HepG2 (cell line): ENCODE measurements at regions not wholly inside any gene's neighbourhood (a gene's known extent, or its start where the extent isn't known, plus 50 kb on each side); places are given as distances from the start of the nearest gene placed in this dataset.
A peak's percentile ranks its signal among the peaks of the same experiment; 100 is the strongest.
"Not testable (repeated sequence)": the region's sequence is repeated elsewhere in the genome, so short reads cannot be mapped to it uniquely, and the experiment has no call there.

ENCODE experiments used
- ATAC-seq: fragments of 200-7000 bp; cut with Tn5 transposase; 3 replicates; pipeline ENCODE4 v1.9.1; 2020; ENCODE audit warnings: mild to moderate bottlenecking, moderate library complexity
- BruUV-seq: library from RNA; stranded (reverse); fragments of 400-500 nt; replicated peaks from 2 replicates; lab custom pipeline; 2021; lab: Mats Ljungman, UMichigan
- CTCF ChIA-PET: fragments of 300-600 bp; formaldehyde crosslinking; extraction: SDS; loops from one replicate; lab custom pipeline; 2021; ENCODE audit warnings: low total read pairs, inconsistent platforms, low intra/inter-chr PET ratio; lab: Yijun Ruan, JAX
- POLR2A ChIA-PET: fragments of 350-600 bp; sonication (Branson Sonifier 250); formaldehyde crosslinking; loops from one replicate; lab custom pipeline; 2020; ENCODE audit warnings: antibody characterized with exemption, inconsistent platforms; lab: Yijun Ruan, JAX
- DNase-seq: peaks from one replicate; pipeline ENCODE4 v3.0.0-alpha.2; 2015; ENCODE audit warnings: low spot score
- FAIRE-seq: peaks from 3 replicates; lab custom pipeline; 2011; peaks lifted over from hg19 to GRCh38; lab: Jason Lieb, UNC
- H2AFZ ChIP-seq: one replicate; pipeline ENCODE4 v1.6.1; 2011; ENCODE audit warnings: low read length, inconsistent platforms
- H3K27ac ChIP-seq: fragments of 300-600 bp; 3 replicates; pipeline ENCODE4 v1.8.0; 2011; ENCODE audit warnings: mixed run types, mild to moderate bottlenecking, mixed read lengths, low read length, inconsistent platforms; ENCODE audit not compliant: insufficient read depth; ENCODE audit errors: extremely low read length
- H3K27me3 ChIP-seq, 2 experiments: fragments of 200-600 bp in 1 of 2; 2 replicates in 1 of 2; 3 replicates in 1 of 2; pipeline versions ENCODE4 v1.6.0 to v1.8.0; 2011; ENCODE audit warnings: low read length in 2 of 2, mild to moderate bottlenecking in 2 of 2, moderate library complexity in 2 of 2, inconsistent platforms in 1 of 2; ENCODE audit not compliant: insufficient read depth in 2 of 2, control insufficient read depth in 1 of 2
- H3K36me3 ChIP-seq, 2 experiments: fragments of 200-600 bp in 1 of 2; replicated peaks in 1 of 2; 2 replicates in 1 of 2; 3 replicates in 1 of 2; pipeline versions ENCODE4 v1.5.1 to v1.8.0; 2011; ENCODE audit warnings: low read length in 2 of 2, inconsistent platforms in 1 of 2; ENCODE audit not compliant: insufficient read depth in 2 of 2, control insufficient read depth in 1 of 2
- H3K4me1 ChIP-seq: 2 replicates; pipeline ENCODE4 v1.5.1; 2012; ENCODE audit warnings: low read length, inconsistent platforms; ENCODE audit not compliant: insufficient read depth
- H3K4me2 ChIP-seq: 2 replicates; pipeline ENCODE4 v1.6.0; 2011; ENCODE audit warnings: low read depth, low read length, inconsistent platforms
- H3K4me3 ChIP-seq, 3 experiments: fragments of 200-600 bp in 1 of 3; sonication (generic), shearing (Covaris generic) in 1 of 3; replicated peaks in 1 of 3; 2 replicates each; pipeline ENCODE4 v1.5.1; 2011 to 2016; ENCODE audit warnings: low read length in 3 of 3, inconsistent platforms in 2 of 3, low read depth in 2 of 3, mild to moderate bottlenecking in 2 of 3, control low read depth in 1 of 3, mixed read lengths in 1 of 3; ENCODE audit not compliant: insufficient read depth in 1 of 3
- H3K79me2 ChIP-seq: one replicate; pipeline ENCODE4 v1.6.1; 2011; ENCODE audit warnings: low read length, inconsistent platforms; ENCODE audit not compliant: insufficient read depth
- H3K9ac ChIP-seq: 2 replicates; pipeline ENCODE4 v1.6.0; 2011; ENCODE audit warnings: mild to moderate bottlenecking, low read depth, low read length, inconsistent platforms; ENCODE audit not compliant: insufficient read depth
- H3K9me3 ChIP-seq: 2 replicates; pipeline ENCODE4 v1.5.1; 2012; ENCODE audit warnings: mild to moderate bottlenecking, low read length
- H4K20me1 ChIP-seq: 2 replicates; pipeline ENCODE4 v1.6.0; 2011; ENCODE audit warnings: inconsistent platforms, mild to moderate bottlenecking, low read length, moderate library complexity; ENCODE audit not compliant: insufficient read depth
- FOSL2 ChIP-seq: sonication (generic); formaldehyde crosslinking; IDR thresholded peaks from 2 replicates; pipeline ENCODE4 v1.4.0; 2020; ENCODE audit warnings: missing genetic modification reagents
- MAFF ChIP-seq: IDR thresholded peaks from 2 replicates; pipeline ENCODE4 v1.6.1; 2011; ENCODE audit warnings: low read depth, low read length, improper control_type of control experiment
- MAFK ChIP-seq, 2 experiments: IDR thresholded peaks in 1 of 2; conservative IDR thresholded peaks in 1 of 2; 2 replicates each; pipeline ENCODE4 v1.6.1; 2011; ENCODE audit warnings: improper control_type of control experiment in 2 of 2, low read length in 2 of 2
- WGBS: methylation state at CpG from one replicate; pipeline ENCODE4 v1.1.6; 2017; ENCODE audit warnings: low lambda C conversion rate; 5-methylcytosine and 5-hydroxymethylcytosine counted together
- in situ Hi-C: cut with HindIII; loops from 2 replicates; pipeline ENCODE4 v1.10.0; 2017; ENCODE audit warnings: low pct_unique_long_range_greater_than_20kb; ENCODE audit not compliant: extremely low pct_ligation_motif_present
- intact Hi-C: fragments of 100-400 bp; cut with micrococcal nuclease; formaldehyde crosslinking; loops from one replicate; pipeline ENCODE4 v1.10.0; 2022; ENCODE audit not compliant: unreplicated experiment

- FAIRE-seq, H3K79me2 ChIP-seq, H3K4me3 ChIP-seq, H3K36me3 ChIP-seq, H2AFZ ChIP-seq, H4K20me1 ChIP-seq, H3K9ac ChIP-seq, H3K9me3 ChIP-seq, BruUV-seq, POLR2A ChIA-PET, H3K4me1 ChIP-seq, H3K4me2 ChIP-seq, in situ Hi-C loops, intact Hi-C loops, H3K27me3 ChIP-seq, CTCF ChIA-PET: not testable (repeated sequence)
- H3K27ac ChIP-seq: peak overlapping the region; percentile 43
- WGBS: 0% methylated on average over 1 of the region's 8 CpGs
- ATAC-seq: peak; percentile 58
- TF ChIP-seq FOSL2 (CRISPR knock-in tag) (peak; percentile 35; the same call in 1 of the 2 replicates), MAFF (peak; percentile 54; the same call in 1 of the 2 replicates), MAFK (conservative IDR thresholded peaks at IDR 0.05 in 1 of 2, IDR thresholded peaks at IDR 0.05 in 1 of 2; ENCODE audit: low read length in 2 of 2) (peak; percentile 44 to 59; a peak in 3 of 4 replicates)
- peak; percentile 7 for DNase-seq
Observed at GRCh38 chr10:46660027-46660834, 81.3 kb downstream of the SYT15 start.

- H3K4me3 ChIP-seq, CTCF ChIA-PET, POLR2A ChIA-PET, H3K9ac ChIP-seq, H3K79me2 ChIP-seq, H3K4me2 ChIP-seq, BruUV-seq, H2AFZ ChIP-seq, FAIRE-seq, H3K9me3 ChIP-seq, H3K27me3 ChIP-seq, DNase-seq, intact Hi-C loops, H3K36me3 ChIP-seq, H4K20me1 ChIP-seq, H3K4me1 ChIP-seq, in situ Hi-C loops: not testable (repeated sequence)
- peak overlapping the region; percentile 43 for H3K27ac ChIP-seq
- ATAC-seq: peak; percentile 23; the same call in 2 of the 3 replicates
Observed at GRCh38 chr10:46660835-46661164, 81.9 kb downstream of the SYT15 start.
